ENCODE measurements at regions not wholly inside any gene's neighbourhood (a gene's known extent, or its start where the extent isn't known, plus 50 kb on each side); places are given as distances from the start of the nearest gene placed in this dataset.
A peak's percentile ranks its signal among the peaks of the same experiment; 100 is the strongest.

DNA sequence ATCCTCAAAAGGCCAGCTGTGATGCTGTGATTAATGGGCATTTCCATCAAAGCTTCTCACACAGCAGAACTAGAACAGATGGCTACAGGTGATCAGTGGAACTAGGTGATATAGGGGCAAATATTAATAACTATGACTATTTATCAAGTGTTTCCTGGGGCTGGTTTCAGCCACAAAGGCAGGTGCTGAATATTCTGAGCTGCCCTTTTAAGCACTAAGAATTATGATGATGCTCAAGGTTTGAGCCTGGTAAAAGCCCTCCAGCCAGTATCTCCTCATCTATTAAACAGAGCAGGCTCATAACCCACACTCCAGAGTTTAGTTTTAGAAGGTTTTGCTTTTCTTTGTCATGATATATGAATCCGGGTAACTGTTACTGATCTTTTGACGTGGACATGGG, 129.5 kb upstream of the ACP3 start:
- TF ChIP-seq, protein P1, sequence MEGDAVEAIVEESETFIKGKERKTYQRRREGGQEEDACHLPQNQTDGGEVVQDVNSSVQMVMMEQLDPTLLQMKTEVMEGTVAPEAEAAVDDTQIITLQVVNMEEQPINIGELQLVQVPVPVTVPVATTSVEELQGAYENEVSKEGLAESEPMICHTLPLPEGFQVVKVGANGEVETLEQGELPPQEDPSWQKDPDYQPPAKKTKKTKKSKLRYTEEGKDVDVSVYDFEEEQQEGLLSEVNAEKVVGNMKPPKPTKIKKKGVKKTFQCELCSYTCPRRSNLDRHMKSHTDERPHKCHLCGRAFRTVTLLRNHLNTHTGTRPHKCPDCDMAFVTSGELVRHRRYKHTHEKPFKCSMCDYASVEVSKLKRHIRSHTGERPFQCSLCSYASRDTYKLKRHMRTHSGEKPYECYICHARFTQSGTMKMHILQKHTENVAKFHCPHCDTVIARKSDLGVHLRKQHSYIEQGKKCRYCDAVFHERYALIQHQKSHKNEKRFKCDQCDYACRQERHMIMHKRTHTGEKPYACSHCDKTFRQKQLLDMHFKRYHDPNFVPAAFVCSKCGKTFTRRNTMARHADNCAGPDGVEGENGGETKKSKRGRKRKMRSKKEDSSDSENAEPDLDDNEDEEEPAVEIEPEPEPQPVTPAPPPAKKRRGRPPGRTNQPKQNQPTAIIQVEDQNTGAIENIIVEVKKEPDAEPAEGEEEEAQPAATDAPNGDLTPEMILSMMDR (conservative IDR thresholded peaks at IDR 0.05): no peak
- no peak overlapping the region for H3K27ac ChIP-seq

DNA sequence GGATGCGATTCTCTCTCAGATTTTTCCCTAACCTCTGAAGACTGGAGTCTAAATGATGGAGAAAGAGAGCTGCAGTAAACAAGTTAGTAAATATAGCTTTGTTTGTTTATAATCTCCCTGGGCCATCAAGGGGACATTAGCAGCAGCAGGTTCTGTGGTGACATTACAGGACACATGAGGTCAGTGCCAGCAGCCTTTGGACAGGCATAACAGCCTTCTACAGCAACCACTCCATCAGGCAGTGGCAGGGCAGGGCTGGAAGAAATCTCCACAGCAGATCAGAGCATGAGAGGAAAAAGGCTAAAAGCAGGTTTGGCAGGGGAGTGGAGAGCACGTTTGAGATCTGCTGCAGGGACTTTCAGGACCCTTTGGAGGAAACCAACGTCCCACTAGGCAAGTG, 127.6 kb upstream of the ACP3 start:
- TF ChIP-seq, protein P1 (conservative IDR thresholded peaks at IDR 0.05): no peak
- peak overlapping the region; percentile 49 for H3K27ac ChIP-seq

DNA sequence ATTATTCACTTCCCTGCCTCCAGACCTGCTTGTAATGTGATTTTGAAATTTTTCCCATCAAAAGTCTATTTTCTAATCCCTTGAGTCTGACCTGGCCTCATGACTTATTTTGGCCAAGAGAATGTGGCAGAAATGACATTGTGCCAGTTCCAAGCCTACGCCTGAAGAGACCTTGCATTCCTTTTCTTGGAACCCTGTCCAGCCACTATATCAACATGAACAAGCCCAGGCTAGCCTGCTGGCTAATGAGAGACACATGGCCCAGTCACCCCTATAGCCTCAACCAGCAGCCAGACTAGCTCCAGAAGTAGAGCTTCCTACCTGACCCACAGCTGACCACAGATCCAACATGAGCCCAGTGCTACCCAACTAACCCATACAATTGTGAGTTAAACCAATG, 121.1 kb upstream of the ACP3 start:
- TF ChIP-seq, protein P1 (conservative IDR thresholded peaks at IDR 0.05): no peak
- H3K27ac ChIP-seq: no peak overlapping the region

DNA sequence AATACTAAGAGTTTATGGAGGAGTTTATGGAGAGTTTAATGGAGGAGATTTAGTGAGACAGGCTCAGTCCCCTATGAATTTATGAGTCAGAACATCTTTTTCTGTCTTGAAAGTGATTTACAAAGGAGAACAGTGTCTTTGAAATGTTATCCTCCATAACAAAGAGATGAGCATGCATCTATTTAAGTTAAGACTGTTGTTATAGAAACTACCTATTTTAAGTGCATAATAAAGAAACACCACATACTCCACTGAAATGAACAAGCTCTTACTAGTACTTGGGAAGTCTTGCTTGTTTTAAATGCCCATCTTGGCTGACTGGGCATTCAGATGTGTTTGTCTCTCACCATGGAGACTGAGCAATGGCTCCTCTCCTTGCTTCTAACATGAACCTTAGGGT, 118.7 kb upstream of the ACP3 start:
- H3K27ac ChIP-seq: no peak overlapping the region
- TF ChIP-seq, protein P1 (conservative IDR thresholded peaks at IDR 0.05): no peak

DNA sequence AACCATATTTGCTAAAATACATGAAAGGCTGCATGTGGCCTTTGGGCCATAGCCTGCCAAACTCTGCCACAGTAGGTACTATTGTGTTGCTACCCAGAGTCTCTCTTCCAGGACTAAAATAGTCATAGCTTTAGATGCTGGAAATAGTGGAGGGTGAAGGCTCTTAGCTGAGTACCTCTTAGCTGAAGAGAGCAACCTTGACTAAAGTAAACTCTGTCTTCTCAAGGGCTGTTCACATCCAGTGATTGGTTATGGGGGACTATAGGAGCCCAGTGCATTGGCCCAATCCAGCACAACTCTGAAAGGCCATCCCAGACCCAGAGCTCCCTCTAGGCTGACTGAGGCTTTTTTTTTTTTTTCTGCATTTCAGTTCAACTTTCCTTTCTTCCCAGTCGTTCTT, 117.8 kb upstream of the ACP3 start:
- TF ChIP-seq, protein P1 (conservative IDR thresholded peaks at IDR 0.05): no peak
- no peak overlapping the region for H3K27ac ChIP-seq

DNA sequence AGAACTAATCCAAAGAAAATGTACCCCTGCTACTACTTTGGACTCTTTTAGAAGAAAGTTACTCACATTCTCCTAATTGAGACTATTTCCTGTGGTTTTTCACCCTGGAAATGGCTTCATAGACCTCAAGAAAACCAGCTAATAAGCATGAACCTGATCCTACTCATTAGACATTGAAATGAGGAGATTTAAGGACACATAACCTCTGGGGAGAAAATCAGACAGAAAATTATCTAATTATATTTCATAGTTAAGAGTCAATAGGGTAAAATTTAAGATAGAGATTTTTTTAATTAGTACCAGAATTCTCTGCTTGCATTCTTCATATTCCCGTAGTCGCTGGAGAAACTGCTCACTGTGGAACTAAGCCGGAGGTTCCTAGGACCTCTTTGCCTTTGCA, 114.6 kb upstream of the ACP3 start:
- H3K27ac ChIP-seq: no peak overlapping the region
- TF ChIP-seq, protein P1 (conservative IDR thresholded peaks at IDR 0.05): no peak

DNA sequence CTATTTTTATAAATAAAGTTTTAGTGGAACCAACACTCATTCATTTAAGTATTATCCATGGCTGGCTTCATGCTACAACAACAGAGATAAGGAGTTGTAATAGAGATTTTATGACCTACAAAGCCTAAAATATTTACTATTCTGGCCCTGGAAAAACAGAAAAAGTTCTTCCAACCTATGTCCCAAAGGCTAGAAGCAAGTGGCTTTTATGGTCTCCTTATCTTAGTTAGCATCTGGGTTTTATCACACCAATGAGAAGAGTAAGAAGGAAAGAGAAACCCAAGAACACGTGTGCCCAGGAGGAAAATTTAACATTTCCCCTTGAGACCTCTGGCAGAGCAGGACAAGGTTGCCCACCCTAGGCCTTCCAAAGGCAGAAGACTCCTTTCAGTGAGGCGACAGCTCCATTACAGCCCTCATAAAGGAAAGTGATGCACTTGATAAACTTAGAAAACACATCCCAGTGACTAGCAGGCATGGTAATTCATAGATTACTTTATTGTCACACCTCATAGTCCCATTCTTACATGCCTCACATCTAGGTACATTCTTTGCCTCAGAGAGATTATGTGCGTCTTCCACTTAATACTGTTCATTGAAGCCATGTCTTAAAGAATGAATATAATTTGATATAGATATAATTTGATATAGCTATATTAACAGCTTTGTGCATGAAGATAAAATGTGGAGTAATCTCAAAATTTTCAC, 113.2 kb upstream of the ACP3 start:
- H3K27ac ChIP-seq: 0 out of 2 replicates have a peak overlapping the region, but pooled peaks have one; percentile 1
- TF ChIP-seq, protein P1 (conservative IDR thresholded peaks at IDR 0.05): no peak
